Glomerular visceral epithelial cell (primary cell): ENCODE measurements at regions not wholly inside any gene's neighbourhood (a gene's known extent, or its start where the extent isn't known, plus 50 kb on each side); places are given as distances from the start of the nearest gene placed in this dataset.
"Not testable (repeated sequence)": the region's sequence is repeated elsewhere in the genome, so short reads cannot be mapped to it uniquely, and the experiment has no call there.

Experiments
- DNase-seq: peaks from one replicate; pipeline ENCODE4 v3.0.0-alpha.2; 2016; ENCODE audit errors: extremely low spot score

DNA sequence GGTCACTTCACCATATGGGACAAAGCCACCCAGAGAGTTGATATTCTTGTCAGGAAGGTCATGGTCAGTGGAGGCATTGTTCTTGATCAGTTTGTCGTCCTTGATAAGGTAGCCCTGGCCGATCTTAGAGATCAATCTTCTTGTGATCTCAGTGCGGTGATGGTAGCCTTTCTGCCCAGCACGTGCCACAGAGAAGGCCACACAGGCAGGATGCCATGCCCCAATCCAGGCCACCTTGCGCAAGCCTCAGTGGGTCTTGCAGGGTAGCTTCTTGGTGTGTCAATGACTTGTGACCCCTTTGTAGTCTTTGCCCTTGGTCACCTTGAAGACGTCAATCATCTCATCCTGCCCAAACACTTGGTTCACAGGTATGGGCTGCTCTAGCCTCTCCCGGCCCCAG lies 143.9 kb upstream of the ASB18 start:
- no peak for DNase-seq

DNA sequence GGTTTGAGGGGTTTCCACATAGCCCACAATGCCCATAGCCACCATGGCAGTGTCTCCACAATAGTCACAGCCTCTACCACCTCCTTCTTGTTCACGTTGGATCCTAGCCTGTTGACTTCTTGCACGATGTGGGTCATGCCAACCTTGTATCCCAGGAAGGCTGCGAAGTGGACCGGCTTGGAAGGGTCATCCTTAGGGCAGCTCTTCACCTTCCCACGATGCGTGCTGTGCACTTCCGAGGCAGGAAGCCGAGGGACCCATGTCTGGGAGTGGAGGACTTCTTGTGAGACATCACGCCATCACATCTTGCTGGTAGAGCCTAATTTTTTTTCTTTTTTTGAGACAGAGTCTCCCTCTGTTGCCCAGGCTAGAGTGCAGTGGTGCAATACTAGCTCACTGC lies 144.6 kb upstream of the ASB18 start:
- DNase-seq = no peak

DNA sequence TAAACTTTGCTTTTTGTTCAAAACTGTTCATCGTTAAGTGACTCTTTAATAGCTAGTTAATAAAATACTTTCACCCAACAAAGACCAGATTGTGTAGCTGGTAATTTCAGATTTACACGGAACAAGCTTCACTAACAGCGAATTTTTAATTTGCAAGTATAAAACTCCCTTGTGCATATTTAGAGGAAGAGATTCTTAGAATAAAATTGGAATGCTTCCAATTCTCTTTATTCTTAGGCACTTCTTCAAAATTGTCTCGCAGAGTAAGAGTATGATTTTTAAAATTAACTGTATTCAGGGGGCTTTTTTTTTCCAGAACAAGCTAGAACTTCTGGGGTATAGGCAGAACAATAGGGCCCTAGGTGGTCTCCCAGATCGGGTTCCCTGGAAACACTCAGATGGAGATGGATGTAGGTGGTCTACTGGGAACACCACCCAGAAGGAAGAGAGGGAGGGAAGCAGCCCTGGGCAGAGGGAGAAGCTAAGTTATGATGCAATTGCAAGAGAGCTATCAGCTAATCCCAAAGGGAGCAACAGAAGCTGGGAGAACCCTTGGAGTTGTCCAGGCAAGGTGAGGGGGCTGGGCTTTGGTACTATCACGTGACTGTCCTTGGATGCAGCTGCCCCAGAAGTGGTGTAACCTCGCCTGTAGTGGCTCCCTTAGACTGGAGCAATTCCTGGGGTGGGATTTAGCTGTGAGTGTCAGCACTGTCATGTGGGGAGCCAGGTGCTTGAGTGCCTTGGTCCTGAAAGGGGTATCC lies 151.7 kb upstream of the ASB18 start:
- DNase-seq = no peak

DNA sequence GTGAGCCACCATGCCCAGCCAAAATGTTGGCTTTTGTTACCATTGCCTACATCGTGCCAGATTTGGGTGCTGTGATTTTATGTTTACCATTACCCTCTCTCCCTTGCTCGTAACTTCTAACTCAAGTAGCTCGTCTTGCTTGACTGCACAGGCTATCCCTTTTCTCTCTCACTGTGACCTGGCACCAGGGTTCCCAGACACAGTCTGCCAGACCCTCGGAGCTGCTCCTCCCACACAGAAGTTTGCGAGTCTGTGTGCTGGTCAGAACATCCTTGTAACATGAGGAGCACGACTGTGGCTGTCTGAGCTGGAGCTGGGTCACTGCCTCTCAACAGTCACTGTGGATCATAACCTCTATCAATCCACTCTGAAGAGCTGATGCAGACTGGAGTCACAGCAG lies 152.5 kb upstream of the ACKR3 start:
- DNase-seq = no peak

DNA sequence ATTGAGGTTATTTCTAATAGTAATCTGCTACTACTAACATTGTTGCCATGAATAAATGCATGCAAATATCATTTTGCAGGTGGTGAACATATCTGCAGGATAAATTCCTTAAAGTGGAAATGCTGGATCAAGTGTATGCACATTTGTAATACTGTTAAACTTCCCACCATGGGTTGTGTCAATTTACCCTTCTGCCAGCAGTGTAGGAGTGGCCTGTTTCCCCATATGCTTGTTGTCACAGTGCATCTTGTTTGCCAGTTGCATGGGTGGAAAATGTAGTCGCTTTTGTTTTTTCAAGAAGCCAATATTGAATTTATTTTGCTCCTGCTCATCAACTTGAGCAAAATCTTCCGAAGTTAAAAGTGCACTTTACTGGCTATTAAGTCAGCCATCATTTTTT lies 139.0 kb upstream of the ACKR3 start:
- DNase-seq = no peak

DNA sequence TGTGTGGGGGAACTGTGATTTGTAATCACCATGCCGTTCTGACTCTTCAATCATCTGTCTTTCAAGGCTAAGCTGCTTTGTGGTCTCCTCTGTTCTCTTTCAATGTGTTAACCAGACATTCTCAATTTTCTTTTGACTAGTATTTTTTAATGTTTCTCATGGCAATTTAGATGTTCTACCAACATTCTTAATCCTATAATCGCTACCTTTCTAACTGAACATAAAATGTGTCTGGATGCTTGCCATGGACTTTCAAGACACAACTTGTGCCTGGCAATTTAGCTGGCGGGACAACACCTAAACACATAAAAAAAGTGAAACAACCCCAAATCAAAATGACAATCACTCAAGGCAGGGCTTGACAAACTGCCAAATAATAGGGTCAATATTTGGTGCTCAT lies 135.0 kb upstream of the ACKR3 start:
- DNase-seq = no peak

DNA sequence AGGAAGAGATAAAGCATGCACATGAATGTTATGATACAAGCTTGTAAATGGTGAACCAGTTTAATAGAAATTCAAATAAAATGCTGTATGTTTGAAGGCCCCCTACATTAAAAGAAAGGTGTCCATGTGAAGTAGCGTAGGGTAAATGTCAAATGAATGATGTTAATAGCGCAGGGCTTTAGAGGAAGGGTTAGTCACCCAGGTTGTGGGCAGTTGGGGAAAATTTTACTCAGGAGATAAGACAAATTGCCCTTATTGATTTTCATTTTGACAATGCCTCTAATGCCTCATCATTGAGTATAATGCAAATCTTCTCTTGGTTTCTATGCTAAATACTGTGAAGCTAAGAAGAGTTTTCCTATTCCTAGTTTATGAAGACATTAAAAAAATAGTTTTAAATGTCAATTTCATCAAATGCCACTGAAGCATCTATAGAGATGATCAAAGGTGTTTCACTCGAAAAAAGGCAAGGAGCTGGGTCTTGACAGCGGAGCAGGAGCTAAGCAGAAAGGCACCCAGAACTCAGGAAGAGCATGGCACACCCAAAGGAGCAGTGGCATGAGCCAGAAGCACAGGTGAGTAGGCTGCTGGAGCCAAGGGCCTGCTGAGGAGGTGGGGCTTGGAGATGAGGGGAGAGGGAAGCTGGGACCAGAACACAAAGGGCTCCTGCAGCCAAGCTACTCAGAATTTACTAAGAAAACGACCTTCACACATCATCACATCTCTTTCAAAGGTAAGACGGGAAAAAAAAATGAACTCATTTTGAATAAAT lies 129.3 kb upstream of the ACKR3 start:
- no peak for DNase-seq

DNA sequence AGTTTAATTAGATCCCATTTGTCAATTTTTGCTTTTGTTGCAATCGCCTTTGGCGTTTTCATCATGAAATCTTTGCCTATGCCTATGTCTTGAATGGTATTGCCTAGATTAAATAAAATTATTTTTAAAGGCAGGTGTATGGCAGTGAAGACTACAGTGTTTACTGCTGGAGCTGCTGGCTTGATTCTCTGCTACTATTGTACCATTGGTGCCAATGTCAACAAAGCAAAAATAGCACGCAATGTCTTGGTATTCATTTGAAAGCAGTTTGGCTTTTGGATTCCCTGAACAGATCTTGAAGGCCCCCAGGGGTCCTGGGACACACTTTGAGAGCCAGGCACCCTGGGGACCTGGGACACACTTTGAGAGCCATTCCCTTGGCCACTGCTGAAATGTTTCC lies 125.4 kb upstream of the ACKR3 start:
- no peak for DNase-seq

DNA sequence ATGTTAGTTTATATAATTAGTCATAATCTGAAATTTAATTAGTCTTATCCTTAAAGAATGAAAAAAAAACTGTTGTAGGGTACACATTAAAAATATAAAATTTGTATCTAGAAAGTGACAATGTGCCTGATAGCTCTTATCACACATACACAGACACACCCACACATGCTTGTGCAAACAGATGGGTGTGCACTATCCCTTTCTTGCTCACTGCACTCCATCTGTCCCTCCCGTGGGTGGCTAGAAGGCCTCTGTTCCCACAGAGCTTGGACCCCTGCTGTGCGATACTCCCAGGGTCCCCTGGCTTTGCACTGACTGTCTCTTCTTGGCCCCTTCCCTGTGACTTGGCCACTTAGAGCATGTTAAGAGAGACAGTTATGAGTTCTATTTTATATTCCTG lies 123.9 kb upstream of the ACKR3 start:
- no peak for DNase-seq

DNA sequence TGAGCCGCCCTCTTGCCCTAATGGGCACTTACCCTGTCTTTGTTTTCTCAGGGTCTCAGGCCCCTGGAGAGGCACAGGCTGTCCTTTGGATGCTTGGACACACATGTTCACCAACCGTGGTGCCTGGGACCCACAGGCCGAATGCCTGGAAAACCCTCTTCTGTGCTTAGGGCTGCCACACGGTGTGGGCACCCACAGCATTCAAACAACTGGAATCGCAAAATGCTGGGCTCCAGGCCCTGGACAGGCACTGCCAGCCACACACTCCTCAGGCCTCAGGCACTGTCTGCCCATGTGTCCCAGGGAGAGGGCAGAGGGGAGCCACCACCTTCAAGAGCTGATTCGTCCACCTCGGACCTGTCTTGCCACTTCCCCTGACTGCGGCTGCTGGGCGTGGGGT lies 123.1 kb upstream of the ACKR3 start:
- no peak for DNase-seq

DNA sequence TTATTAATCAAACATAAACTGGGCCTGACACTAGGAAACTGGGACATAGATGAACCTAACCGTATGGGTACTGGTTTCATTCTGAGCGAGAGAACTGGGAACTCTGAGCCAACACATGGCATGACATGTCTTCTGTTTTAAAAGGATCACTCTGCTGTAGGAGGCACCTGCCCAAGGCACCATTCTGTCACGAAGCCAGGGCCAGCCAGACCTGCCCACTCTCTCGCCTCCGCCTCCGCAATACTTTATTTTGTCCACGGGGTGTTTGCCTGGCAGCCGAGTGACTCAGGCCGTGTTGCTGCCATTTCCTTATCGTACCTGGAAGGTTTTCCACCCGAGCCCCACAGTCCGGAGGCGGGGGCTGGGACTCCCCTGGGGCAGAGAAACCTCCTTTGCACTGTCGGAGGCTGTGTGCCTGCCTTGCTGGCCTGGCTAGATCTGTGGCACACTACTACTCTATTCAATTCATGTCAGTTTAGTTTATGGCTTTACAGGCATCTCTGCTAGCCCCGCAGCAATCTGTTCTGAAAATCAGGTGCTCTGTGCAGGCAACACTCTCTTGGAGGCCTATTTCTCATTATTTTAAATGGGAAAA lies 120.4 kb upstream of the ACKR3 start:
- DNase-seq = no peak

DNA sequence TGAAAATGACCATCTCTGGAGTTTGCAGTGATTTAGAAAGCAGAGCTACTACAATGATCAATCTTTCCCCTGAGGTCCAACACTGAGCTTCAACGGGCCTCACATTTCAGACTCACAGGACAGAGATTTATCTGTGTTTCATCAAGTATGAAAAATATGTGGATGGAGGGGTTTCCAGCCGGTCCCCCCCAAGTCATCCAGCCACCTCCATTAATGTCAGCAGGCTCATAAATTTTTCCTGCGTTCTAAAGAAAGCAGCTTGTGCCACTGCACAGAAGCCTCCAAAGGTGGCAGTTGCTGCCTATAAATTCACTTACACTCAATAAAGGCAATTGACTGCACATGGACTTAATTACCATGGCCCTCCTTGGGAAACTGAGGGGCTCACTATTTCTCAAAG lies 117.4 kb upstream of the ACKR3 start:
- no peak for DNase-seq

DNA sequence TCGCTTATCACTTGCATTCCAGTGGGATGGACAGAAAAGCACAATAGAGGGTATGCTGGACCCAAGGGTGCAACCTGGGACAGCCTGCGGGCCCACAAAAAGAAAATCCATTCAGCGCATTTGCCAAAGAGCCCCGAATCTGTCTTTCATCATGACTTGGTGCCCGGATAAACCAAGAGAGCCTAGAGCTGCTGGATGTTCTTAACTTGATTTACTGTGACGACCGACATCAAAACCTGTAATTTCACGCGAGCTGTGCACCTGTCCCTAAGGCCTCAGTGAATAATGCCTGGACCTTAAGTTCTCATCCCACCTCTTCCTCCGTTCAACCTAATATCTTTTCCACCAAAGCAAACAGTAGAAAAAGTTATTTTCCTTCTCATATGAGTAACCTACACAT lies 115.5 kb upstream of the ACKR3 start:
- no peak for DNase-seq

DNA sequence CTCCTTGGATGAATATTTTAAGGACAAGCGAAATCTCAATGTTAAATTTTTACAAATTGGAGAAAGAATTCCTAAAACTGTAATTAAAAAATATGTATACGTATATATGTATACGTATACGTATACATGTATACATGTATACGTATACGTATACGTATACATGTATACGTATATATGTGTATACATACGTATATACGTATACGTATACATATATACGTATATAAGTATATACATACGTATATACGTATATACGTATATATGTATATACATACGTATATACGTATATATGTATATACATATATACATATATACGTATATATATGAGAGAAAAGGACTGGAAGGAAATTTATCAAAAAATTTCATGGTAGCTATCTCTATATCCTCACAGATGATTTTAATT lies 110.2 kb upstream of the ACKR3 start:
- no peak for DNase-seq

DNA sequence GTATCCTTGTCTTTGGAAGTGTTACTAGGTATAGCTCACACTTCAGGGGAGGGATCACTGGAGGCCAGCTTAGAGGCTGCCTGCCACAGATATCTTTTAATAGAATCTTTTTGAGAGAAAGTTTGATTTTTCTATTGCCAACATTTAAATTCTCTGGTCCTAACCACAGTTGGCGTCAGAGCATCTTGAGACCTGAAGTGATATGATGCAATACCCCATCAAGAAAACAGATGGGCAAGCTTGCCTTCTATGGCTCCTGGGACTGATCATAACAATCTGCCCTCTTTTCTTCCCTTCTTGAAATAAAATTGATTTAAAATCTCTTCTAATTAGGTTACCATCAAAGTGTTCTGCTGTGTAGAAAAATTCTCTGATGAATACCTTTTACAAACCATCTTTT lies 105.5 kb upstream of the ACKR3 start:
- no peak for DNase-seq

DNA sequence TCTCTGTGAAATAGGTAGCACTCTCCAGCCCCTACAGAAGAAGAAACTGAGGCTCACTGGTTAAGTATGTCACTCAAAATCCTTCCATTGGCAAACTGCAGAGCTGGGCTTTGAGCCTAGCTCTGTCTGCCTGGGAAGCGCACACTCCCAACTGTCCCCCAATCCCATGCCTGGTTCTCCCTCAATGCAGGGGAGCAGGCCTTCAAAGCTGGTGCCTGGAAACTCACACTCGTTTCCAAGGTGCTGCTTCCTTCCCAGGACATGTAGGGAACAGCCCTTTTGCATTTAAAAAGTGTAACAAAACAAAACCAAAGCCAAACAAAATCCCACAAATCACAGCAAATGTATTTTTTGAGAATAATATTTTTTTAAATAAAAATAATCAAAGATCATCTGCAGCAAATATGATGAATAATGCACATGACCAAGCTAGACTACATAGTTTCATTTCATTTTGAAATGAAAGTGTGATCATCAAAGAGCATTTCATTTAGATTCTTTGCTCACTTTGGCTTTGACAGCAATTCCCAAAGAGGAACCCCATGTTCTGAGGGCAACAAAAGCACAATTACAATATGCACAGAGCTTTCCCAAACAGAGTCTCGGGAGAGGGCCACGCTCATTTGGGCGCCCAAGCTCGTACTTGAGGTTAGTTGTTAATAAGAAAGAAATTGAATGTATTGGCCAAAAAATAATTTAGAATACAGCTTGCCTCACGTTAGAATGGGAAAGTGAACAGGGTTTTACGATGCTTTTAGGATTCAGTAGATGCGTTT lies 96.7 kb upstream of the ACKR3 start:
- no peak for DNase-seq

DNA sequence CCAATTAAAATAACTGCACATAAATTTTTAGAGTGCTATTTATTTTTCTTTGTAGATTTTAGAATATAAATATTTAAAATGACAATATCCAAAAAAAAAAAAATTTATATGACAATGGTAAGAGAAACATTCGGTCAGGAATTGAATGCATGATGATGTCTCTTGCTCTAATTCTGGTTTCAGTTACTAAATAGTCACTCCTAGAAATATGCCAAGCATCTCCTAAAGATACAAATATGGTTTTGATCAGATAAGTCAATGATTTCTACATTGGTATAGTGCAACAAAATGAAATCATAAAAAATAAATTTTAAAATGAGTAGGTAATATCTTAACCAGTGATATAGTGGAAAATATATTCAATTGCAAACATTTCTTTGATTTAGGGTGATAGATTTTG lies 95.9 kb upstream of the ACKR3 start:
- no peak for DNase-seq

DNA sequence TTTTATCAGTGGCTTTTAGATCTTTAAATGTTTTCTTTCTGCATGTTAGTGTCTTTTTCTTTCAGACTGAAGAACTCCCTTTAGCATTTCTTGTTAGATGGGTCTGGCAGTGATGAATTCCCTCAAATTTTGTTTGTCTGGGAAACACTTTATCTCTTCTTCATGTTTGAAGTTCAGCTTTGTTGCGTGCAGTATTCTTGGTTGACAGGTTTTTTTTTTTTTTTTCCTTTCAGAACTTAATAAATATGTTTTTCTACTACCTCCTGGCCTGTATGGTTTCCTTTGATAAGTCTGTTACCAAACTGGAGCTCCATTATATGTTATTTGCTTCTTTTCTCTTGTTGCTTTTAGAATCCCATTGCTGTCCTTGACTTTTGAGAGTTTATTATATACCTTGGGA lies 89.8 kb upstream of the ACKR3 start:
- no peak for DNase-seq

DNA sequence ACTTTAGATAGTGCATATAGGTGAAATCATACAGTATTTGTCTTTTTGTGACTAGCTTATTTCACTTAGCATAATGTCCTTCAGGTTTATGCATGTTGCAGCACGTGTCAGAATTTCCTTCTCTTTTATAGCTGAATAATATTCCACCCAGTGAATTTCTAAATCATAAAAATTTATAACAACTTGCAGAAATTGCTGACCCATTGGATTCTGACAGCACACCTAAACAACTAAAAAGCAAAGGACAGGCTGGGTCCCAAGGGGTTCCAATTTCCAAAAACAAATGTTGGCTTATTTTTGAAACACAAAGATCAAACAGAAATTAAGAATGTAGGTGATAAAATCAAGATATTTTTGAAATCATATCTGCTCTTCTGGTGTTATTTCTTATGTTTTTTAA lies 86.5 kb upstream of the ACKR3 start:
- DNase-seq = no peak

DNA sequence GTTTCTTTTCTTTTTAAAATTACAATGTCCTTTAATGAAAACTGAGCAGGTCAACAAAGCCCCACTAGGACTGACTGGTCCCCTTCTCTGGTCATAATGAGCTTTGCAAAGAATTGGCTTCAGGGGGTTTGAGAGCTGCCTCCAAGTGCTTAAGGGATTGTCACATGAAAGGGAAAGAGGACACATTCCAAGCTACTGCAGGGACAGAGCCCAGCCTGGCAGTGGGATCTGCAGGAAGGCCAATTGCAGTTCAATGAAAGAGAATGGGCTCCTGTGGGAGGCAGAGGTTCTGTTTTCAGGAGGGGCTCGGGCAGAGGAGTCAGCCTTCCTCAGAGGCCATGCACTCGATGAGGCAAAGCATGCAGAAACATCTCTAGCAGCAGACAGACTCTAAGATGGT lies 84.1 kb upstream of the ACKR3 start:
- DNase-seq = no peak

DNA sequence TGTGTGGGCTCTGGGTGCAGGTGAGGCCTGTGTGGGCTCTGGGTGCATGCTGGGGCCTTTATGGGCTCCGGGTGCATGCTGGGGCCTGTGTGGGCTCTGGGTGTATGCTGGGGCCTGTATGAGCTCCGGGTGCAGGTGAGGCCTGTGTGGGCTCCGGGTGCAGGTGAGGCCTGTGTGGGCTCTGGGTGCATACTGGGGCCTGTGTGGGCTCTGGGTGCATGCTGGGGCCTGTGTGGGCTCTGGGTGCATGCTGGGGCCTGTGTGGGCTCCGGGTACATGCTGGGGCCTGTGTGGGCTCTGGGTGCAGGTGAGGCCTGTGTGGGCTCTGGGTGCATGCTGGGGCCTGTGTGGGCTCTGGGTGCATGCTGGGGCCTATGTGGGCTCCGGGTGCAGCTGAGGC lies 80.5 kb upstream of the ACKR3 start:
- DNase-seq = not testable (repeated sequence)

DNA sequence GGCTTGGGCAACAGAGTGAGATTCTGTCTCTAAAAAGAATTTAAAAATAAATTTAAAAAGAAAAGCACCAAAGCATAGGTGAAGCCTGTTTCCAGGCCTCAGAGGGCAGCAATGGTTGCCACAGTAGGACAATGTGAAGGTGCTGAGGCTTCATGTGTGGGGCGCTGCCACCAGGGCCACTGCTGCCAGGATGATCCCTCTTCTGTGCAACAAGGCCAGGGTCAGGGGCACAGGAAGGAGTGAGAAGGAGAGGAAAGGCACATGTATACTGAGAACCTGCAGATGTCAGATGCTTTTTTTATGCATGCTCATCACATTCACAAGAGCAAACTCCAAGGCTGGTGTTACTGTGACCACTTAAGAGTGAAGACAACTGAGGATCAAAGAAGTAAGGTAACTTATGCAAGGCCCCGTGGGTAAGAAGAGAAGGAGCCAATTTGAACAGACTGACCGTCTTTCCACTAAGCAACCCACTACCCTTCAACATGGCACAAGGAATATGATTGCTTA lies 79.7 kb upstream of the ACKR3 start:
- no peak for DNase-seq
